ENCODE measurements at regions not wholly inside any gene's neighbourhood (a gene's known extent, or its start where the extent isn't known, plus 50 kb on each side); places are given as distances from the start of the nearest gene placed in this dataset.
"Not testable (repeated sequence)": the region's sequence is repeated elsewhere in the genome, so short reads cannot be mapped to it uniquely, and the experiment has no call there.

- H3K27me3 ChIP-seq, DNase-seq, H3K9me3 ChIP-seq, H3K36me3 ChIP-seq, H3K4me3 ChIP-seq: not testable (repeated sequence)
These were observed 534.3 kb downstream of the GOLGA6L6 start for GRCh38 chr15:20007338-20007737.

- not testable (repeated sequence) for DNase-seq, H3K27me3 ChIP-seq, H3K36me3 ChIP-seq, H3K4me3 ChIP-seq, H3K9me3 ChIP-seq
These were observed 538.1 kb downstream of the GOLGA6L6 start for GRCh38 chr15:20003471-20003870.

- H3K36me3 ChIP-seq, DNase-seq, H3K27me3 ChIP-seq, H3K4me3 ChIP-seq, H3K9me3 ChIP-seq: not testable (repeated sequence)
These were observed 539.0 kb downstream of the GOLGA6L6 start for GRCh38 chr15:20002560-20002959.

GRCh38 chr15:19996574-19997194 lies 544.9 kb downstream of the GOLGA6L6 start:
- DNase-seq, H3K27me3 ChIP-seq, H3K4me3 ChIP-seq, H3K9me3 ChIP-seq, H3K36me3 ChIP-seq: not testable (repeated sequence)

- H3K4me3 ChIP-seq, DNase-seq, H3K36me3 ChIP-seq, H3K9me3 ChIP-seq, H3K27me3 ChIP-seq: not testable (repeated sequence)
These were observed 546.3 kb downstream of the GOLGA6L6 start for GRCh38 chr15:19995296-19995695.

GRCh38 chr15:19992428-19992827 lies 549.2 kb downstream of the GOLGA6L6 start:
- H3K9me3 ChIP-seq = no peaks in the 10 kb centered on the region
- no peaks in the 10 kb centered on the region for H3K36me3 ChIP-seq
- DNase-seq = no peak
- no peak overlapping the region for H3K4me3 ChIP-seq
- no peaks in the 10 kb centered on the region for H3K27me3 ChIP-seq

GRCh38 chr15:19988094-19988660 lies 553.4 kb downstream of the GOLGA6L6 start:
- DNase-seq = no peak
- H3K9me3 ChIP-seq = no peaks in the 10 kb centered on the region
- H3K36me3 ChIP-seq = no peaks in the 10 kb centered on the region
- no peak overlapping the region for H3K4me3 ChIP-seq
- H3K27me3 ChIP-seq = no peaks in the 10 kb centered on the region

GRCh38 chr15:19987389-19988048 lies 554.1 kb downstream of the GOLGA6L6 start:
- no peaks in the 10 kb centered on the region for H3K36me3 ChIP-seq
- peak; percentile 32 for DNase-seq

GRCh38 chr15:19984101-19984500 lies 557.5 kb downstream of the GOLGA6L6 start:
- no peak overlapping the region for H3K4me3 ChIP-seq
- H3K27me3 ChIP-seq = no peaks in the 10 kb centered on the region
- no peak for DNase-seq
- H3K36me3 ChIP-seq = no peaks in the 10 kb centered on the region
- no peaks in the 10 kb centered on the region for H3K9me3 ChIP-seq

More at GRCh38 chr15:19987389-19988048, 554.1 kb downstream of the GOLGA6L6 start:
- no peak overlapping the region for H3K4me3 ChIP-seq
- no peaks in the 10 kb centered on the region for H3K27me3 ChIP-seq
- H3K9me3 ChIP-seq = no peaks in the 10 kb centered on the region

- no peaks in the 10 kb centered on the region for H3K9me3 ChIP-seq
- no peaks in the 10 kb centered on the region for H3K27me3 ChIP-seq
- no peak overlapping the region for H3K4me3 ChIP-seq
- H3K36me3 ChIP-seq = no peaks in the 10 kb centered on the region
- no peak for DNase-seq
These were observed 566.6 kb downstream of the GOLGA6L6 start for GRCh38 chr15:19974998-19975397.

GRCh38 chr15:19973718-19974117 lies 567.9 kb downstream of the GOLGA6L6 start:
- Histone ChIP-seq H3K4me3 (no peak overlapping the region), H3K27me3 (no peaks in the 10 kb centered on the region), H3K36me3 (no peaks in the 10 kb centered on the region), H3K9me3 (no peaks in the 10 kb centered on the region)
- DNase-seq = peak; percentile 5

GRCh38 chr15:19972582-19972981 lies 569.0 kb downstream of the GOLGA6L6 start:
- not testable (repeated sequence) for H3K4me3 ChIP-seq, H3K36me3 ChIP-seq, DNase-seq, H3K27me3 ChIP-seq, H3K9me3 ChIP-seq

GRCh38 chr15:19965574-19965973 lies 576.0 kb downstream of the GOLGA6L6 start:
- H3K4me3 ChIP-seq, H3K9me3 ChIP-seq, DNase-seq, H3K36me3 ChIP-seq, H3K27me3 ChIP-seq: not testable (repeated sequence)

GRCh38 chr15:19964480-19964879 lies 577.1 kb downstream of the GOLGA6L6 start:
- H3K27me3 ChIP-seq, DNase-seq, H3K4me3 ChIP-seq, H3K36me3 ChIP-seq, H3K9me3 ChIP-seq: not testable (repeated sequence)

GRCh38 chr15:19956124-19956796 lies 585.3 kb downstream of the GOLGA6L6 start:
- H3K9me3 ChIP-seq = no peaks in the 10 kb centered on the region
- no peaks in the 10 kb centered on the region for H3K36me3 ChIP-seq
- no peak for DNase-seq
- H3K4me3 ChIP-seq = no peak overlapping the region
- no peaks in the 10 kb centered on the region for H3K27me3 ChIP-seq

GRCh38 chr15:19944261-19944888 lies 597.2 kb downstream of the GOLGA6L6 start:
- no peak for DNase-seq
- H3K36me3 ChIP-seq = no peaks in the 10 kb centered on the region
- H3K4me3 ChIP-seq = no peak overlapping the region
- H3K9me3 ChIP-seq = no peaks in the 10 kb centered on the region
- no peaks in the 10 kb centered on the region for H3K27me3 ChIP-seq

GRCh38 chr15:19943515-19943914 lies 598.1 kb downstream of the GOLGA6L6 start:
- Histone ChIP-seq H3K9me3 (no peaks in the 10 kb centered on the region), H3K36me3 (no peaks in the 10 kb centered on the region), H3K27me3 (no peaks in the 10 kb centered on the region), H3K4me3 (no peak overlapping the region)
- no peak for DNase-seq
